Prostate gland (tissue), 2 donors: ENCODE measurements at regions not wholly inside any gene's neighbourhood (a gene's known extent, or its start where the extent isn't known, plus 50 kb on each side); places are given as distances from the start of the nearest gene placed in this dataset.

Experiments
- POLR2A ChIP-seq: fragments of 450-650 bp; IDR thresholded peaks from one replicate; pipeline ENCODE4 v1.6.1; 2016; ENCODE audit warnings: antibody characterized with exemption, mild to moderate bottlenecking
- TF ChIP-seq, protein P1 (sequence below), 4 experiments: fragments of 200-600 bp in 2 of 4; fragments of 450-650 bp in 2 of 4; sonication (generic) in 2 of 4; IDR thresholded peaks; 1 replicate in 3 of 4; 2 replicates in 1 of 4; pipeline ENCODE4 v1.5.1; 2016 to 2019; ENCODE audit warnings: antibody characterized with exemption in 4 of 4, mild to moderate bottlenecking in 2 of 4, moderate library complexity in 2 of 4

- TF ChIP-seq, protein P1, sequence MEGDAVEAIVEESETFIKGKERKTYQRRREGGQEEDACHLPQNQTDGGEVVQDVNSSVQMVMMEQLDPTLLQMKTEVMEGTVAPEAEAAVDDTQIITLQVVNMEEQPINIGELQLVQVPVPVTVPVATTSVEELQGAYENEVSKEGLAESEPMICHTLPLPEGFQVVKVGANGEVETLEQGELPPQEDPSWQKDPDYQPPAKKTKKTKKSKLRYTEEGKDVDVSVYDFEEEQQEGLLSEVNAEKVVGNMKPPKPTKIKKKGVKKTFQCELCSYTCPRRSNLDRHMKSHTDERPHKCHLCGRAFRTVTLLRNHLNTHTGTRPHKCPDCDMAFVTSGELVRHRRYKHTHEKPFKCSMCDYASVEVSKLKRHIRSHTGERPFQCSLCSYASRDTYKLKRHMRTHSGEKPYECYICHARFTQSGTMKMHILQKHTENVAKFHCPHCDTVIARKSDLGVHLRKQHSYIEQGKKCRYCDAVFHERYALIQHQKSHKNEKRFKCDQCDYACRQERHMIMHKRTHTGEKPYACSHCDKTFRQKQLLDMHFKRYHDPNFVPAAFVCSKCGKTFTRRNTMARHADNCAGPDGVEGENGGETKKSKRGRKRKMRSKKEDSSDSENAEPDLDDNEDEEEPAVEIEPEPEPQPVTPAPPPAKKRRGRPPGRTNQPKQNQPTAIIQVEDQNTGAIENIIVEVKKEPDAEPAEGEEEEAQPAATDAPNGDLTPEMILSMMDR (IDR thresholded peaks at IDR 0.05): no peak
- TF ChIP-seq POLR2A: no peak
Observed at GRCh38 chr21:21897275-21897883, 899.2 kb downstream of the NCAM2 start.
